ENCODE measurements at regions not wholly inside any gene's neighbourhood (a gene's known extent, or its start where the extent isn't known, plus 50 kb on each side); places are given as distances from the start of the nearest gene placed in this dataset.

- H3K9ac ChIP-seq (ENCODE audit: insufficient read depth in 1 of 2, low read depth in 2 of 2, low read length in 2 of 2), result no peak overlapping the region
- no peak for ATAC-seq
- H3K27ac ChIP-seq (ENCODE audit: extremely low read depth, low read depth, low read length), result no peak overlapping the region
- no peaks in the 10 kb centered on the region for H3K9me1 ChIP-seq (ENCODE audit: control insufficient read depth, insufficient read depth, low read length)
- no peaks in the 10 kb centered on the region for H3K9me3 ChIP-seq (replicated peaks; ENCODE audit: control insufficient read depth, insufficient read depth, low read depth, low read length)
- ChIA-PET CTCF (ENCODE audit: low intra/inter-chr PET ratio) (no interaction called here), POLR2A (interaction anchor here (1.9 kb wide), 1 partner anchor 7 kb away, joined by 6 read pairs; no protein-coding TSS in a partner anchor)
- no peak overlapping the region for H3K4me2 ChIP-seq (ENCODE audit: insufficient read depth, low read length)
- intact Hi-C loops (cut with micrococcal nuclease) (no loop called here), in situ Hi-C loops (cut with MboI) (no loop called here)
- H3K79me2 ChIP-seq (ENCODE audit: control insufficient read depth, insufficient read depth, low read length), result no peaks in the 10 kb centered on the region
- peaks cover 0 to 3% of the 10 kb centered on the region in 2 experiments; a peak in 2 of 5 replicates for H3K27me3 ChIP-seq (ENCODE audit: control insufficient read depth in 2 of 2, insufficient read depth in 2 of 2, low read length in 2 of 2)
- FAIRE-seq, result no peak
- WGBS (ENCODE audit: insufficient coverage, low coverage, missing lambda C conversion rate), result 11% methylated on average over 2 of the region's 2 CpGs
- no peak overlapping the region for H2AFZ ChIP-seq (ENCODE audit: low read depth, low read length)
- no peaks in the 10 kb centered on the region for H4K20me1 ChIP-seq (replicated peaks; ENCODE audit: control insufficient read depth, insufficient read depth, low read length)
- DNase-seq (ENCODE audit: extremely low read depth in 1 of 4, low spot score in 3 of 4), result no peak
- no peaks in the 10 kb centered on the region for H3K36me3 ChIP-seq (ENCODE audit: control insufficient read depth, insufficient read depth, low read length)
- H3K4me3 ChIP-seq, result no peak overlapping the region
- BruUV-seq (replicated peaks), result no TSS peak
- H3K4me1 ChIP-seq (replicated peaks in 1 of 2; ENCODE audit: control insufficient read depth in 2 of 2, insufficient read depth in 2 of 2, low read length in 2 of 2), result no peaks in the 10 kb centered on the region
- TF ChIP-seq PTRF (tag; IDR thresholded peaks at IDR 0.05), result no peak
- no peak for TF ChIP-seq FOXJ3 (CRISPR knock-in tag; IDR thresholded peaks at IDR 0.05)
- TF ChIP-seq PTTG1 (tag; IDR thresholded peaks at IDR 0.05; ENCODE audit: low read depth), result no peak
- no peak for TF ChIP-seq RFX1 (IDR thresholded peaks at IDR 0.05)
- TF ChIP-seq PRDM10 (IDR thresholded peaks at IDR 0.05; ENCODE audit: partially characterized antibody), result no peak
- no peak for TF ChIP-seq TFE3 (CRISPR knock-in tag; IDR thresholded peaks at IDR 0.05)
- no peak for TF ChIP-seq E2F8 (IDR thresholded peaks at IDR 0.05; ENCODE audit: low read depth, partially characterized antibody)
- no peak for TF ChIP-seq SMC3 (conservative IDR thresholded peaks at IDR 0.05; ENCODE audit: insufficient read depth, low read depth, low read length)
- no peak for TF ChIP-seq CSDE1 (IDR thresholded peaks at IDR 0.05)
- TF ChIP-seq HES1 (IDR thresholded peaks at IDR 0.05; ENCODE audit: low read depth), result no peak
- TF ChIP-seq HOMEZ (CRISPR knock-in tag; IDR thresholded peaks at IDR 0.05), result no peak
- TF ChIP-seq ZSCAN29 (IDR thresholded peaks at IDR 0.05), result no peak
- no peak for TF ChIP-seq DIDO1 (tag; IDR thresholded peaks at IDR 0.05; ENCODE audit: low read depth)
Observed at GRCh38 chr1:38716229-38716628, 143.3 kb downstream of the RRAGC start.

Measured in K562 (cell line).